ENCODE measurements at regions not wholly inside any gene's neighbourhood (a gene's known extent, or its start where the extent isn't known, plus 50 kb on each side); places are given as distances from the start of the nearest gene placed in this dataset.

- no peak for DNase-seq
Observed at GRCh38 chr4:37737466-37737865, 51.3 kb upstream of the RELL1 start.

All from GDM1 (cell line).